Osteocyte (in vitro differentiated cells): ENCODE measurements at regions not wholly inside any gene's neighbourhood (a gene's known extent, or its start where the extent isn't known, plus 50 kb on each side); places are given as distances from the start of the nearest gene placed in this dataset.

ENCODE experiments used
- DNase-seq: peaks from one replicate; pipeline ENCODE4 v3.0.0; 2021; ENCODE audit warnings: mixed read lengths; ENCODE audit not compliant: unreplicated experiment; ENCODE audit errors: extremely low spot score
- H3K27ac Mint-ChIP-seq: one replicate; pipeline ENCODE4 v1.8.0; 2021; ENCODE audit warnings: mild to moderate bottlenecking, mixed read lengths; ENCODE audit not compliant: unreplicated experiment
- H3K27me3 Mint-ChIP-seq: one replicate; pipeline ENCODE4 v1.8.0; 2021; ENCODE audit warnings: mixed read lengths; ENCODE audit not compliant: unreplicated experiment
- H3K36me3 Mint-ChIP-seq: one replicate; pipeline ENCODE4 v1.8.0; 2021; ENCODE audit warnings: mixed read lengths; ENCODE audit not compliant: unreplicated experiment
- H3K4me1 Mint-ChIP-seq: one replicate; pipeline ENCODE4 v1.8.0; 2021; ENCODE audit warnings: mixed read lengths; ENCODE audit not compliant: unreplicated experiment
- H3K4me3 Mint-ChIP-seq: one replicate; pipeline ENCODE4 v1.8.0; 2021; ENCODE audit warnings: mild to moderate bottlenecking, moderate library complexity, mixed read lengths; ENCODE audit not compliant: unreplicated experiment
- H3K9me3 Mint-ChIP-seq: one replicate; pipeline ENCODE4 v1.8.0; 2021; ENCODE audit warnings: mixed read lengths; ENCODE audit not compliant: unreplicated experiment
- CTCF ChIP-seq: fragments of 200-600 bp; sonication (generic); IDR thresholded peaks from 2 replicates; pipeline ENCODE4 v1.5.0; 2021; ENCODE audit warnings: antibody characterized with exemption, mild to moderate bottlenecking, moderate library complexity

DNA sequence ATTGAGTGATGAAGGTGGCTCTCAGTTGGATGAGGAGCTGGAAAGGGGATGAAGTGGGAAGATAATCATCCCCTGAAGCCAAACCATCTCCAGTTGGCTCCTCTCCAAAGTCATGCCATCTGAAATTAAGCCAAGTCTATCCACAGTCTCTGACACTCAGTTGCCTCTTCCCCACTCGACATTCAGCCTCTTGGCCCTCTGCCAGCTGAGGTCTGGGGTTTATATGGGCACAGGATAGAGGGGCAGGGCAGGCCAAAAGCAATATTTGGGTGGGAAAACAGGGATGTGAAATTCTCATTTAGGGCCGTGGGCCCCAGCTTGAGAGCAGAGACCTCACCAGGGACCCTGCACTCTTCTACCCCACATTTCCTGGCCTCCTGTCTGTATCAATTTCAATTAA lies 85.9 kb downstream of the SLITRK1 start:
- no peak for TF ChIP-seq CTCF
- peaks cover 7% of the 10 kb centered on the region for H3K9me3 Mint-ChIP-seq
- H3K36me3 Mint-ChIP-seq = no peaks in the 10 kb centered on the region
- H3K4me3 Mint-ChIP-seq = no peak overlapping the region
- DNase-seq = no peak
- H3K27me3 Mint-ChIP-seq = no peaks in the 10 kb centered on the region
- no peaks in the 10 kb centered on the region for H3K4me1 Mint-ChIP-seq
- H3K27ac Mint-ChIP-seq = no peak overlapping the region

GRCh38 chr13:83794583-83794982 lies 87.7 kb downstream of the SLITRK1 start:
- Mint-ChIP-seq H3K4me1 (no peaks in the 10 kb centered on the region), H3K27ac (no peak overlapping the region), H3K4me3 (no peak overlapping the region), H3K36me3 (no peaks in the 10 kb centered on the region), H3K27me3 (no peaks in the 10 kb centered on the region), H3K9me3 (peaks cover 7% of the 10 kb centered on the region)
- TF ChIP-seq CTCF = no peak
- DNase-seq = no peak

DNA sequence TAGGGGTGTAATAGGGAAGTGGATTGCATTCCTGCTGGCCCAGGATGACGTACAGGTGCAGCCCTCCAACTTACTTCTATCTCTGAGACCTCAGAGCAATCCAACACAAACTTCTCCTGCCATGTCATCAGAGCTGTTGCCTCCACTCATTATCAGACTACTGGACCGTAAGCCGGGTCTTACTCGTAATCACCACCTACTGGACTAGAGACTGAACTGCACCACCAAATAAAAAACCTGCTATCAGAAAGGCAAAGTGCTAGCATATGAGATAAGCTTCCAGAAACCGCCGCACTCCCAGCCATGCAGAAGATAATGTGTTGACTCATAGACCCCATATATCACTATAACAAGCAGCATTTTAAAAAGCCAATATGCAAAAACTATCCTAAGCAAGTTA lies 102.0 kb downstream of the SLITRK1 start:
- H3K27ac Mint-ChIP-seq = no peak overlapping the region
- no peaks in the 10 kb centered on the region for H3K27me3 Mint-ChIP-seq
- no peaks in the 10 kb centered on the region for H3K36me3 Mint-ChIP-seq
- no peak overlapping the region for H3K4me3 Mint-ChIP-seq
- DNase-seq = no peak
- TF ChIP-seq CTCF = peak; percentile 35
- no peaks in the 10 kb centered on the region for H3K4me1 Mint-ChIP-seq
- peaks cover 24% of the 10 kb centered on the region for H3K9me3 Mint-ChIP-seq

GRCh38 chr13:83773961-83774360 lies 108.3 kb downstream of the SLITRK1 start:
- peaks cover 3% of the 10 kb centered on the region for H3K9me3 Mint-ChIP-seq
- no peaks in the 10 kb centered on the region for H3K36me3 Mint-ChIP-seq
- H3K27me3 Mint-ChIP-seq = no peaks in the 10 kb centered on the region
- H3K27ac Mint-ChIP-seq = no peak overlapping the region
- DNase-seq = no peak
- H3K4me3 Mint-ChIP-seq = no peak overlapping the region
- H3K4me1 Mint-ChIP-seq = peaks cover 4% of the 10 kb centered on the region
- TF ChIP-seq CTCF = no peak

DNA sequence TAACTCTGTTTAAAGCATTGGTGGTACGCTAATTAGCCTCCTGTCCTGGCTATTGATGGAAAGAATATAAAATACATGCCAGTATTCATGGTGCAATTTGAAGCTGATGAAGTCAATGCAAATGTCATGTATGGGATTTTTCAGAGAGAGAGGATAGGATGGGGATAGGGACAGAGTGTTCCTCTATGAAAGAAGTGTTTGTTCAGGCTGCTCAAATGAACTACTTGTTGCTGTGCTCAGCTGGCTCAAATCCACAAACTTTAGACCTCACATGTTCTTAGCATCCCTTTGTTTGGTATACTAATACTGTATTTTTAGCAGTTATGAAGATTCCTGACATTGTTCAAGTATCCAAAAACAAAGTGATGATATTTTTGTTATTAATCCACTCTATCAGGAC lies 116.5 kb downstream of the SLITRK1 start:
- H3K4me1 Mint-ChIP-seq = no peaks in the 10 kb centered on the region
- no peak overlapping the region for H3K27ac Mint-ChIP-seq
- H3K36me3 Mint-ChIP-seq = no peaks in the 10 kb centered on the region
- no peak for TF ChIP-seq CTCF
- H3K4me3 Mint-ChIP-seq = no peak overlapping the region
- H3K27me3 Mint-ChIP-seq = no peaks in the 10 kb centered on the region
- no peak for DNase-seq
- peaks cover 4% of the 10 kb centered on the region for H3K9me3 Mint-ChIP-seq
